Stimulated activated effector memory CD8-positive, alpha-beta T cell treated with anti-CD3 and anti-CD28 coated beads, Interleukin-12 subunit alpha, Interleukin-12 subunit beta, amount 100 ng/mL, for 72 hours (primary cell): ENCODE measurements at regions not wholly inside any gene's neighbourhood (a gene's known extent, or its start where the extent isn't known, plus 50 kb on each side); places are given as distances from the start of the nearest gene placed in this dataset.

ENCODE experiments used
- ATAC-seq: fragments of 150-1000 bp; cut with Tn5 transposase; 2 replicates; pipeline ENCODE4 v1.10.0; 2021
- DNase-seq, 2 donors: peaks; one replicate each; pipeline ENCODE4 v3.0.0; 2021 to 2022; ENCODE audit warnings: low spot score in 2 of 2
- H3K27ac Mint-ChIP-seq: one replicate; pipeline ENCODE4 v1.8.0; 2022; ENCODE audit warnings: mild to moderate bottlenecking, mixed read lengths
- H3K36me3 Mint-ChIP-seq: one replicate; pipeline ENCODE4 v1.8.0; 2022; ENCODE audit warnings: mild to moderate bottlenecking, mixed read lengths
- H3K4me1 Mint-ChIP-seq: one replicate; pipeline ENCODE4 v1.8.0; 2022; ENCODE audit warnings: mixed read lengths
- H3K4me3 Mint-ChIP-seq: one replicate; pipeline ENCODE4 v1.8.0; 2022; ENCODE audit warnings: mild to moderate bottlenecking, mixed read lengths
- H3K9me3 Mint-ChIP-seq: one replicate; pipeline ENCODE4 v1.8.0; 2022; ENCODE audit warnings: mixed read lengths

DNA sequence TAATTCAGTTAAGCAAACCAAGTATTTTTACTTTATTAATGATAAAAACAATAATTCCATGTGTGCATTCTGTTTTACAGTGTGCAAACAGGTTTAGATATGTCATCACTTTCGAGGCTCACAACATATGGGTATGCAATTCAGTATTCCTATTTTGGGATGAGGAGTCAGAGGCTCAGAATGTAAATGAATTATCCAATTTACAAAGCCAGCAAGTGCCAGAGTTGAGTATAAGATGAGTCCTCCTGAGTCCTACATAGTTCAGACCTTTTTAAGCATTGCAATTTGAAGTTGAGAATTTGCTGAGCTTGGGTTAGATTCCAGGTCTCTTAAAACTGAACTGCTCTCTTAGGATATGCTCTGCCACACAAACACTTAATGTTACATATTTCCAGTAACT is 424.2 kb upstream of the ROBO2 start:
- H3K4me3 Mint-ChIP-seq = no peak overlapping the region

DNA sequence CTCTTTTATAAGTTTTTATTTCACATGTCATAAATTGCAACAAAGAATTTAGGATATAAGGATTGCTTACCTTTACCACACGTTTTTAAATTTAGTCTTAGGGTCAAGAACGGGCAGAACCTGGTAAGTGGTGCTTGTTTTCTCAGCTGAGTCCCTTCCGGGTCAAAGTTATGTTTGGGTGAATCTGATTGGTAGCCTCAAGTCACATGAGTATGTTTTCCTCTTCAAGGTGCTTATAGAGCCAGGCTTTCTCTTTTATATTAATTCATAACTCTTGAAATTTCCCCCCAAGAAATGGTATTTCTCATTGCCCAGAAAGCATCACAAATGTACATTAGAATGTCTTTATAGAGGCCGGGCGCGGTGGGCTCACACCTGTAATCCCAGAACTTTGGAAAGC is 415.7 kb upstream of the ROBO2 start:
- Mint-ChIP-seq H3K27ac (no peak overlapping the region), H3K9me3 (peaks cover 25% of the 10 kb centered on the region)
- DNase-seq = no peak

More for the DNA sequence above, 424.2 kb upstream of the ROBO2 start:
- peaks cover 5% of the 10 kb centered on the region for H3K9me3 Mint-ChIP-seq
- no peaks in the 10 kb centered on the region for H3K4me1 Mint-ChIP-seq
- ATAC-seq (no peak), DNase-seq (no peak)
- no peaks in the 10 kb centered on the region for H3K36me3 Mint-ChIP-seq
- H3K27ac Mint-ChIP-seq = no peak overlapping the region

GRCh38 chr3:76627236-76627635 is 412.7 kb upstream of the ROBO2 start:
- no peak for DNase-seq
- Mint-ChIP-seq H3K36me3 (no peaks in the 10 kb centered on the region), H3K9me3 (peaks cover 32% of the 10 kb centered on the region), H3K4me1 (no peaks in the 10 kb centered on the region), H3K4me3 (no peak overlapping the region), H3K27ac (no peak overlapping the region)
- ATAC-seq = no peak

More for the DNA sequence above, 415.7 kb upstream of the ROBO2 start:
- no peak for ATAC-seq
- Mint-ChIP-seq H3K4me1 (no peaks in the 10 kb centered on the region), H3K36me3 (no peaks in the 10 kb centered on the region), H3K4me3 (no peak overlapping the region)

DNA sequence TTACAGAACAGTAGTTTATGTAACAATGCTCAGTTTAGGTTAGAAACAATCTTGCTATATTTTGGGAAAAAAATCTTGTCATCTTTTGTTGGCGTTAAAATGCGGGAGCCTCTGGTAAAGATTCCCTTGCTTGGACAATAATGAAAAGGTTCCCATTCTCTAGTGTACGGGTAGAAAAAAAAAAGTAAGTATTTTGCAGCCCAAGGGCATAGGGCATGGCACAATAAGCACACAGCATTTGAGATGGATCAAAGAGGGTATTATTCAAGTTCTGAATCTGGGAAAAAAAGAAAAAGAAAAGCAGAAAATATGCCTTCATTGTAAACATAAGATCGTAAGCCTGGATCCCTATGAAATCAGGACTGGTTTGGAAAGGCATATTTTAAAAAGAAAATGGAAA is 408.6 kb upstream of the ROBO2 start:
- Mint-ChIP-seq H3K4me1 (no peaks in the 10 kb centered on the region), H3K27ac (no peak overlapping the region), H3K36me3 (no peaks in the 10 kb centered on the region), H3K4me3 (no peak overlapping the region), H3K9me3 (peaks cover 16% of the 10 kb centered on the region)
- DNase-seq = no peak
- no peak for ATAC-seq

- no peaks in the 10 kb centered on the region for H3K4me1 Mint-ChIP-seq
- H3K9me3 Mint-ChIP-seq = peaks cover 12% of the 10 kb centered on the region
- no peaks in the 10 kb centered on the region for H3K36me3 Mint-ChIP-seq
- DNase-seq (no peak), ATAC-seq (no peak)
- H3K4me3 Mint-ChIP-seq = no peak overlapping the region
- H3K27ac Mint-ChIP-seq = no peak overlapping the region
Observed at GRCh38 chr3:76638006-76638405, 401.9 kb upstream of the ROBO2 start.

- ATAC-seq (no peak), DNase-seq (no peak)
- no peak overlapping the region for H3K27ac Mint-ChIP-seq
- H3K36me3 Mint-ChIP-seq = no peaks in the 10 kb centered on the region
- H3K4me1 Mint-ChIP-seq = no peaks in the 10 kb centered on the region
- H3K4me3 Mint-ChIP-seq = no peak overlapping the region
- peaks cover 23% of the 10 kb centered on the region for H3K9me3 Mint-ChIP-seq
Observed at GRCh38 chr3:76643623-76644304, 396.1 kb upstream of the ROBO2 start.

DNA sequence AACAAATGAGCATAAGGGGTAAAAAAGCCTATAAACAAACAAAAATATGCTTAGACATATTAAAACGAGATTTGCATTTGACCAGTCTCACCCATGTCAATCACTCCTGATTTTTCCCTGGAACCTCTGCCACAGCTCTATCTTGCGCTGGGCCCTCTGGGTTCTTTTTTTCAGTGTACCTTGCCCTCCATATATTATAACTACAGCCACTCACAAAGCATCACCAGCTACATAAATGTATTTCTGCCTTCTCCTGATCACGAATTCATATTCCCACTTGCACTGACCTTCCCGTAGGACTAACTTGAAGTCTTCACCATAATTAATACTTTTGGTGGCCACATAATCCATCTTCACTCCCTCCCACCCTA is 395.6 kb upstream of the ROBO2 start:
- no peak overlapping the region for H3K27ac Mint-ChIP-seq
- peaks cover 23% of the 10 kb centered on the region for H3K9me3 Mint-ChIP-seq
- ATAC-seq = no peak
- H3K4me1 Mint-ChIP-seq = no peaks in the 10 kb centered on the region
- H3K4me3 Mint-ChIP-seq = no peak overlapping the region
- DNase-seq = no peak
- no peaks in the 10 kb centered on the region for H3K36me3 Mint-ChIP-seq

- Mint-ChIP-seq H3K36me3 (no peaks in the 10 kb centered on the region), H3K27ac (no peak overlapping the region), H3K4me1 (no peaks in the 10 kb centered on the region), H3K4me3 (no peak overlapping the region), H3K9me3 (peaks cover 27% of the 10 kb centered on the region)
- ATAC-seq (no peak), DNase-seq (no peak)
Observed at GRCh38 chr3:76645724-76646123, 394.2 kb upstream of the ROBO2 start.

DNA sequence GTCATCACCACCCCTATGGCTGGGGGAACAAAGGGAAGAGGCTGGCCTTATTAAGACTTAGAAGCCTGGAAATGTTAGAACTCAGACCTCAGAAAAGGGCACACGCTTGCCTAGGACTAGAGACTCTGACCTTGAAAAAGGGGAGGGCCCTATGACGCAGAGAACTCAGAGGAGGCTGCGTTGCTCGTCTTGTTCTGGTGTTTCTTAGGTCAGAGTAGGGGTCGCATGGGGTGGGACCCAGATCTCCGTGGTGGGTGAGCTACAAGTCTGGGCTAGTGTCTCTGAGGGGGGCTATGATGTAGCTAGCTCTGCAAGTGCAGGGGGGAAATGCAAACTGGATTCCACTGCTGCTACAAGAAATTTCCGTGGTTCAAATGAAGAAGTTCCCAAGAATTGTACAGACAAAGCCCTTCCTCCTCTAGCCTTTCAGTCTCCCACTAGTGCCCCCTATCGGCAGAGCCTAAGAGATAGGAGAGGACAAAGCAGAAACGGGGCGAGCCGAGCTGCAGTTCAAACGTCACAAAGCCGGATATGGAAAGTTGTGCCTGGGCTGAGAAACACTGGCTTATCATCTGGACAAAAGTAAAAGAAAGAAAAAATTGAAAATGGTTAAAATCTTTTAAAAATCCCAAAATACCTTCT is 392.9 kb upstream of the ROBO2 start:
- no peak for DNase-seq
- no peak for ATAC-seq
- no peaks in the 10 kb centered on the region for H3K4me1 Mint-ChIP-seq
- H3K4me3 Mint-ChIP-seq = no peak overlapping the region
- no peak overlapping the region for H3K27ac Mint-ChIP-seq
- peaks cover 26% of the 10 kb centered on the region for H3K9me3 Mint-ChIP-seq
- H3K36me3 Mint-ChIP-seq = no peaks in the 10 kb centered on the region

GRCh38 chr3:76651784-76652183 is 388.1 kb upstream of the ROBO2 start:
- no peak overlapping the region for H3K27ac Mint-ChIP-seq
- H3K9me3 Mint-ChIP-seq = peaks cover 22% of the 10 kb centered on the region
- H3K4me3 Mint-ChIP-seq = no peak overlapping the region
- no peaks in the 10 kb centered on the region for H3K4me1 Mint-ChIP-seq
- no peak for ATAC-seq
- H3K36me3 Mint-ChIP-seq = no peaks in the 10 kb centered on the region
- no peak for DNase-seq

- Mint-ChIP-seq H3K36me3 (no peaks in the 10 kb centered on the region), H3K9me3 (peaks cover 19% of the 10 kb centered on the region), H3K27ac (no peak overlapping the region), H3K4me1 (no peaks in the 10 kb centered on the region), H3K4me3 (no peak overlapping the region)
- no peak for DNase-seq
- ATAC-seq = no peak
Observed at GRCh38 chr3:76652524-76652923, 387.4 kb upstream of the ROBO2 start.

DNA sequence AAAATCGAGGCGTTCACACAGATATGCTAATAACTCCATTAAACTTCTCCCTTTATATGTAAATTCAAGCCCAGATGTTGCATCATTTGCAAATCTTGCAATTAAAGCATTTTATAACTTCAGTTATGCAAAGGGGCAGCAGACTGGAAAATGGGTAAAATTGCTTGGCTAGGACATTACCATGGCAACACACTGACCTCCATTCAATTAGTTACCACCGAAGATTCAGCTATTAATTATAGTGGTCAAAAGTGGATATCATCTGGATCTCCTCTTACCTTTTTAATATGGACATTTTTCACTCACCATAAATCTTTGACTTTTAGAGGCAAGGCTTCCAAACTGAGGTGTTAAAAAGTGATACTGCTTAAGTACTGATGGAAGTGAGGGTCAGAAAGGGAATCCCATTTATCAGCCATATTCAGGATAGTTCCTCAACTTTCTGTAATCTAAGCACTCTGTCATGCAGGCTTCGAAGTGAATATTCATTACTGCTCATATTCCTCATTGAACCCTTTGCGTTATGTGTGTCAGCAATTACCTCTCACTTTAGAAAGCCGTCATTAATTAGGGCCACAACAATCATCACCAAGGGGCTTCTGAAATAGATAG is 386.2 kb upstream of the ROBO2 start:
- Mint-ChIP-seq H3K4me1 (no peaks in the 10 kb centered on the region), H3K9me3 (peaks cover 17% of the 10 kb centered on the region), H3K27ac (no peak overlapping the region), H3K36me3 (no peaks in the 10 kb centered on the region), H3K4me3 (no peak overlapping the region)
- DNase-seq (no peak), ATAC-seq (no peak)

DNA sequence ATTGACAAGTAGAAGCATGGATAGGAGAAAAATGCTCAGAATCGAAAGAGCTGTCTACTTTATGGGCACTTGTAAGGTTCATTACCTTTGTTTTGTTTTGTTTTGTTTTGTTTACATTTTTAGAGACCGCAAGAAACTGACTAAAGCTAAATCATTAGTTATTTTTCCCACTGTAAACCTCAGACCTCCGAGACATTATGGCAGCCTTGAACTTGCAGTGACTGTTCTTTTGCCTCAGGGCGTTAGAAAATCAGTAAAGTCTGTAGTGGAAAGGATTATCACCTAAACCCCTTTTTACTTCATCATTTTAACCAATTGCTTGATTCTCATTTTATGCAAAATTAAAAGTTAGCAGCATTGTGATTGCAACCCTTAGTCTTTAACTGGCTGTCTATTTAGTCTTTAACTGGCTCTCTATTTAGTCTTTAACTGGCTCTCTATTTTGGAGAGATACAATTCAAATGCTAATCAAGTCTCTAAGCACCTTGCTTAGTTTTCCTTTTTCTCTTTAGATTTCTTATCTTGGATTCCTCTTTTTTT is 383.3 kb upstream of the ROBO2 start:
- no peak for ATAC-seq
- H3K27ac Mint-ChIP-seq = no peak overlapping the region
- DNase-seq = no peak
- H3K4me1 Mint-ChIP-seq = no peaks in the 10 kb centered on the region
- no peaks in the 10 kb centered on the region for H3K36me3 Mint-ChIP-seq
- peaks cover 11% of the 10 kb centered on the region for H3K9me3 Mint-ChIP-seq
- no peak overlapping the region for H3K4me3 Mint-ChIP-seq

DNA sequence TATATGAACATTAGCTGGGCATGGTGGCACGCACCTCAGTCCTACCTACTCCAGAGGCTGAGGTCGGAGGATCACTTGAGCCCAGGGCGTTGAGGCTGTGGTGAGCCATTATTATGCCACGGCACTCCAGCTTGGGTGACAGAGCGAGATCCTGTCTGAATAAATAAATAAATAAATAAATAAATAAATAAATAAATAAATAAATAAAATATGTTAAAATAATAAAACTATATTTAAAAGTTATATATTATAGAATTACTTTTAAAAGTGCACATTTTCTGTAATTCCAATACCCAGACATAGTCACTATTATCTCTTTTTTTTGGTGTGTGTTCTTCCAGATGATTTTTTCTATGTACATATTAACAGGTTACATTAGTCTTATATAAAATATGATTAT is 382.0 kb upstream of the ROBO2 start:
- Mint-ChIP-seq H3K4me3 (no peak overlapping the region), H3K4me1 (no peaks in the 10 kb centered on the region), H3K9me3 (peaks cover 14% of the 10 kb centered on the region), H3K36me3 (no peaks in the 10 kb centered on the region), H3K27ac (no peak overlapping the region)
- no peak for DNase-seq
- no peak for ATAC-seq

- no peaks in the 10 kb centered on the region for H3K36me3 Mint-ChIP-seq
- no peak overlapping the region for H3K4me3 Mint-ChIP-seq
- no peak for ATAC-seq
- no peak for DNase-seq
- H3K9me3 Mint-ChIP-seq = peaks cover 17% of the 10 kb centered on the region
- no peaks in the 10 kb centered on the region for H3K4me1 Mint-ChIP-seq
- H3K27ac Mint-ChIP-seq = no peak overlapping the region
Observed at GRCh38 chr3:76661527-76662250, 378.2 kb upstream of the ROBO2 start.
